Left renal cortex interstitium (tissue), 4 donors: ENCODE measurements at regions not wholly inside any gene's neighbourhood (a gene's known extent, or its start where the extent isn't known, plus 50 kb on each side); places are given as distances from the start of the nearest gene placed in this dataset.

Experiments
- DNase-seq, 4 donors: peaks; one replicate each; pipeline ENCODE4 v3.0.0-alpha.2; 2013; ENCODE audit warnings: low read depth in 4 of 4, low spot score in 2 of 4, missing footprints in 1 of 4

DNA sequence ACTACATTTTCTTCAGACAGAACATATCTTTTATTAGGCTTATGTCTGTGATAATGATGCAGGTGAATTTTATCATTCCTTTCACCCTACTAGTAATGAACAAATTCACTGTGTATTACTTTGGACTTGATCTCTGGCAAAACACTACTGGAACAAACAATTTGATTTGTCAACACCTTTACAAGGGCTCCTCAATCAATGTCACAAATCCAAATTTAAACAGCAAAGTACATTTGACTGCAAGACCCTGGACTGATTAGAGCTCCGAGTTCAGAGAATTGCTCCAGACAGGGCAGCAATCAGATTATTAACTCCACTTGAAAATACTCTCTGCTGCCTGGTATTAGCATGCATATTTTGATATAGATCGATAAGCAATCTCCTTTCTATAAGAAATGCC, 547.6 kb upstream of the SALL1 start:
- DNase-seq = no peak

DNA sequence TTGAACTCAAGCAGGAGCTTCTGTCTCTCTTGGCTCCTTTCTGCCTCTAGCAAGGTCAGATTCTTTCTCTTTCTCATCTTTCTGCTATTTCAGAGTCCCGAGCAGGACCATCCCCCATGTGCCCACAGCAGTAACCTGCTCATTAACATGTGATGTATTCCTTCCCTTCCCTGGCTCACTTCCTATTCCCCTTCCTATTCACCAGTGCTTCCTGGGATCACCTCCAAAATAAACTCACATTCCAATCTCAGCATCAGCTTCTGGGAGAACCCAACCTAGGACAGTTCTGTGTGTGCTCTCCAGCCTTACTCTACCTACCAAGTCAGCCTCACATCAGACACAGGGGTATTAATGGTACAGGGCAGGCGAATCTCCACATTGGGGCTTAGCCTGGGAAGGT, 546.4 kb upstream of the SALL1 start:
- DNase-seq = no peak

DNA sequence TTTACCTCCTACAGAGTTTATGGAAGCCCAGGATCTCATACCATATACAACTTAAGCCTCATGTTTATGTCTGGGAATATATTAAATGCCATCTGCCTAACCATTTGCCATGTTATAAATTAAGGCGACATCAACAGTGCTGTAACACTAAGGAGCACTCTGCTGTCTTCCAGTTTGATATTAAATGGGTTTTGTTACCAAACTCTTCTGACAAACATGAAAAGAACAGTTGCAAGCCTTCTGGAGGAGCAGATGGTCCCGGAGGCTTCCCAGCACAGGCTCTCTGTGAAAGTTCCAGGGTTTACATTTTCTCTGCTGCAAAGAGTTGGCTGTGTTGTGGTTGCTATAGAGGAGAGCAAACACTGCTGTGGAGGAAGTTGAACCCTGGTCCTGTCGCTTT, 545.3 kb upstream of the SALL1 start:
- no peak for DNase-seq

DNA sequence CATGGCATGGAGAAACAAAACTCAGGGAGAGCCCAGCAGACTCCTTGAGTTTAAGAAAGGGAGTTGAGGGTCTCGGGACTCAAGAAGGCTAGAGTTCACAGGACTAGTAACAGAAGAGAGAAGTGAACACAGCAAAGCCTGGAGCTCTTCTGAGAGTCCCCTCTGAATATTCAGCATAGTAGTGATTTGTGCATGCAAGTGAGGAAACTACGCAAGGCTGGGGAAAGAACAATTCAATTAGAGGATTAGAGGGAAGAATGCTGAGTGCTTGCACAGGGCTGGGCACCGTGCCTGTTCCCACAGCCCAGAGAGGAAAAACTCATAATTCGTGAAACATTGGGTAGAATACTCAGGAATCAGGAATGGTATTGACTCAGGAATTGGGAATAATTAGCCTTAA, 540.0 kb upstream of the SALL1 start:
- no peak for DNase-seq

DNA sequence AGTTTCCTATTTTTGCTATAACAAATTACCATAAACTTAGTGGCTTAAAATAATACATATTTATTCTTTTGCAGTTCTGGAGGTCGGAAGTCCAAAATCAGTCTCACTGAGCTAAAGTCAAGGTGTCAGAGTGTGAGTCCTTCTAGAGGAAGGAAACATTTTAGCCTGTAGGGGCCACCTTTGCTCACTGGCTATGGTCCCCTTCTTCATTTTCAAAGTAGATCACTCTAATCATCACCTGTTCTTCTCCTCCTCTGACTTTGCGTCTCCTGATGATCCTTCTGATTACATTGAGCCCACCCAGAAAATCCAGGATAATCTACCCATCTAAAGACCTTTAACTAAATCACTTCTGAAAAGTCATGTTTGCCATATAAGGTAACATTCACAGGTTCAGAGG, 534.4 kb upstream of the SALL1 start:
- DNase-seq = no peak

DNA sequence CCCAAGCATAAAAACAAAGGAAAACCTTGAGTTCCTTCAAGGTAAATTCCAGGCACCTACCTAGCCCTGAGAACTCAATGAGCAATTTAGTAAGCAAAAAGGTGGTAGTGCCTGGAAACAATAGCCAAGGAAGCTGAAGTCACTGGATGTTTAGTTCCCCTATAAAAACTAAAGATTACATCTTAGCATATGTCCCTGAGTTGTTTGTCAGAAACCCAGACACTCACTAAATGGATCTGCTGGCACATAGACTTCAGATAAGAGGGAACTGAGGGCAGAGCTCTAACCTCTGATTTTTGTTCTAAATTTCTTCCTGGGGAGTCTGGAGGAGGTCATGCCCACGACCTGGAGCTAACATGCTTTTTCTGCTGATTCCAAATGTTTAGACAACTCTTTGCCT, 532.8 kb upstream of the SALL1 start:
- no peak for DNase-seq

DNA sequence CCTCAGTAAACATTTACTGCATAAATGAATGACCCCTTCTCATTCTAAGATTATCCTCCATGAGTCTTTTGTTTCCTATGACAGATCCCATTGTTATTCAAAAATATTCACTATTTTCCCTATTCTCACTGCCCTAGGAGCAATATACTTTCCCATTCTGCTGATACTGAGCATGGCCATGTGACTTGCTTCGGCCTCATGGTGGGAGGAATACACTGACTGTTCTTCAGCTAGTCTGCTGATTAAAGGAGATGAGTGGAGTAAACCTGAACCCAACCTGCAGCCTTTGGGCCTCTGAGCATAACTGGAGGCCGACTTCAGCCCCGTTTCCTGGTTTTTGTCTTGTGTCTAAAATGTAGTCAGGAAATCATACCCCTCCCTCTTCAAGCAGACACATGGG, 531.8 kb upstream of the SALL1 start:
- DNase-seq = no peak

DNA sequence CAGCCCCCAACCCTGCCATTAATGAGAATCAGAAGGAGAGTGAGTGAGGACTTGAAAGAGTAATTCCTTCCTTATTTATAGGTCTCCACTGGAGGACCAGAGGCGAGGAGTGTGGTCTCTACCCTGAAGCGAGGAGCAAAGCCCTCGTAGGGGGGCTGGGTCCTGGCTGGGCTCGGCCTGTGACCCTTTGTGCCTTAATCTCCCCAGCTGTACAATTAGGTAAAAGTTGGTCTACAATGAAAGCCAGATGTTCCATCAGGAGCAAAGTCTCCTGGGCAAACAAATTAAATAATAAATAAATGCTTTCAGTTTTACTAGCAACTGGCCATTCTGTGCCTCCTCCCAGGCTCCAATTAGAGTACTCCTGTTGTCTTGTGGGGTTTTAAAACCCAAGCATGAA, 523.5 kb upstream of the SALL1 start:
- DNase-seq = no peak

DNA sequence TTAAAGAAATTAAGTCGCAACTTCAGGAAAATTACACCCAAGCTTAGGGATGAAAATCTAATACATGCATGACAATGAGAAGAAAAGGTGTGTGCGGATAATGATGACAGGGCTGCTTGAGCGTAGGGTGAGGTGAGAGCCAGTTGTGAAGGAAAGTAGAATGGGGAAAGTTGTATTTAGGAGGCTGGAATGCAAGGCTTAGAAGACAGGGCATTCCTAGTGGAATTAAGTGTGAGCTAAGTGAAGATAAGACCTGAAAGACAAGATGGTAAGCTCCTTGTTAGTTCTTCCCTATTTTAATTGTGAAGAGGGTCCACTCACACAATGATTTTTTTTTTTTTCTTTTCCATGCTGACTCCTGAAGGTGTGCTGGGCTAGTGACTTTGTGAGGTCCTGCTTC, 519.5 kb upstream of the SALL1 start:
- no peak for DNase-seq

DNA sequence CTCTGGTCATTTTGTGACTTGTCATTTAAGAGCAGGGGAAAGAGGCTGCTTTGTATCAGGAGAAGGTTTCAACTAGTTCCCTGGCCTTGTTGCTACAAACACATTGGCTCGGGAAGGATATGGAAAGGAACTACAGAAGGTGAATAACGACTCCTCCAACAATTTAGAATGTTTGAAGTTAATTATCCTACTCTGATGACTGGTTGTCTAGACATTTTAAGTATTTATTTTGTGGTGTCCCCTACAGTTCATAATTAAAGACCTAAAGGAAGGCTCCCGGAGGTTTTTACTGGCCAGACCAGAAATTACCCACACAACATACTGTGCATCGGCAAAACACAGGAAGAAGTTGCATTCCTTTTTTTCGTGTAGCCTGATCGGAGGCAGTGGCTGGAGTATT, 515.8 kb upstream of the SALL1 start:
- DNase-seq = no peak

DNA sequence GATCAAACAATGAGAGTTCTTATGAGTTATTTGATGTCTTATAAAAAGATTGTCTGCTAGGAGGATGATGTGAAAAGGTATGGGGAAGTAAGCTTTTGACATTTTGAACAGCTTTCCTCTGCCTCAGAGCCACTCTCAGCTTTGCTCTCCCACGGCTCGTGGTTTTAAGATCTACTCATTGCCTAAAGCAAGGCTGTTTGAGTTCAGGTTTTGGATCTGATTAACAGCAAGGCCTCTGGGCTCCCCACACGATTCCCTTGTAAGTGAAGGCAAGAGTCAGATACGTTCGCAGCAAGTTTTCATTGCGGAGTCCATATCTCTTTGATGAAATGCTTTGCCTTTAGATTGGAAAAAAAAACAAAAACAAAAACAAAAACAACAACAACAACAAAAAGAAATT, 515.0 kb upstream of the SALL1 start:
- no peak for DNase-seq

DNA sequence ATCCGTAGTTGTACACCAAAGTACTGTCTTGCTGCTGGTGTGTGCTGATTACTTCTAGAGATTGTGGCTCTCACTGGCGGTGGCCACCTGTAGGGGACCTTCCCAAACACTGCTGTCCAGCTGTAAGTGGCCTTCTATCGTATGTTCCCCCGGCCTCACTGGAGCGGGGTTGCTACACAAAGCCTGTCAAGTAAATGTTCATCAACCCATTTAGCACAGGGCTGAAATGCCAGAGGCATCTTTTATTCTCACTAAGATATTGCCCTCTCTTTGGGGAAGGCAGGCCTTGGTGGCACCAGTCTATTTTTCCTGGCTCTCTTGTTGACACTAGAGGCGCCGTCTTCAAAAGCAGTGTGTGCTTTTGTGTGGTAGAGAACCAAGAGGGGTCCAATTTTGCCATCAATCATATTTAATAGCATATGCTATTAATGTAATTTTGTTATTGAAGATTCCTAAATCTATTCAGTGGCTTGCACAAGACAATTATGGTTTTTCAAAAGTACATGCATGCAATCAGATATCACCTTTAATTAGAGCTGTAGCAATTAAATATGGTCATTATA, 514.4 kb upstream of the SALL1 start:
- DNase-seq = no peak

DNA sequence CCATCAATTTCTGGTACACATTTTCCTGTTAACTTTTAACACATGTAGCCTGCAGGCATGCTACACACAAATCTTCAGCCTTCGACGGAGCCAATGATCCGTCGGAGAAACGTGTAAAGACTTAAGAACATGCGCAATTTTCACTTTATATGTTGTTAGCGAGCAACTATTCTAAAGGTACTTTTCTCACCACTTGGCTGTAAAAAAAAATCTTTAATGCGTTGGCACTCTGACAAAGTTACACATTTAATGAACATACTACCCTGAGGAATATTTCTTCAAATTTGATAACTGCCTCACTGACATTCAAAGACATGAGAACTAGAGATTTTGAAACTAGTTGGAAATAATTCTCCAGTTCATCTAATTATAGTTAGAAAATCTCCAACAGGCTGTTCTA, 507.5 kb upstream of the SALL1 start:
- no peak for DNase-seq

DNA sequence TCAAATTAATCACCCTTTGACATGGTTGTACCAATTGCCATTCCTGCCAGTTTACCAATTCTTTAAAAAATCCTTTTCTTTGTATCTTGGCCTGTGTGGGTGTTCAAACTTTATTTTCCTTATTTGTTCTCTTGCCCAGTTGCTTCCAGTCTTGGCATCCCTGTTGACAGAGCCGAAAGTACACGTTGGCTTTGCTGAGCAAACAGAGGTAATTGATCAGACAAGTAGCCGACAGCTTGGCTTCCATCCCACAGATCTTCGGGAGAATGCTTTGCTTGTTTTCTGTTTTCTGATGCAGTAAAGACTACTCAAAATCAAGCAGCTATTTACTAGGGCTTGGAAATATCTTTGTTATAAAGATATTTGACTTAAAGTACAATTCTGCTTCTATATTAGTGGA, 506.8 kb upstream of the SALL1 start:
- no peak for DNase-seq

DNA sequence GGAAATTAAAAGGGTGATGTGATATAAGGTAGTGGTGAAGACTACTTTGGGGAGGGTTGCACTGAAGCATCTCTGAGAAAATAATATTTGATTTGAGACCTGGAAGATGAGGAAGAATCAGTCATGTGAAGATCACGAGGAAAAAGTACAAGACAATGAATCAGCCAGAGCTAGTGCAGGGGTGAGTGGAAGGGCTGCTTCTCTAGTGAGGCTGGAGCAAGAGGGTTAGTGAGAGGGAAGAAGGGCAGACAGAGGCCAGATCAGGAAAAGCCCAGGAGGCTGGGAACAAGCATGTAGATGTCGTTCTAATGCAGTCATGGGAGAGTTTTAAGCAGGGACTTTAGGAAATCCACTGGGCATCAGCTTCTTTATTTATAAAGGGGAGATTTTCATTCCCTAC, 504.2 kb upstream of the SALL1 start:
- DNase-seq = no peak

DNA sequence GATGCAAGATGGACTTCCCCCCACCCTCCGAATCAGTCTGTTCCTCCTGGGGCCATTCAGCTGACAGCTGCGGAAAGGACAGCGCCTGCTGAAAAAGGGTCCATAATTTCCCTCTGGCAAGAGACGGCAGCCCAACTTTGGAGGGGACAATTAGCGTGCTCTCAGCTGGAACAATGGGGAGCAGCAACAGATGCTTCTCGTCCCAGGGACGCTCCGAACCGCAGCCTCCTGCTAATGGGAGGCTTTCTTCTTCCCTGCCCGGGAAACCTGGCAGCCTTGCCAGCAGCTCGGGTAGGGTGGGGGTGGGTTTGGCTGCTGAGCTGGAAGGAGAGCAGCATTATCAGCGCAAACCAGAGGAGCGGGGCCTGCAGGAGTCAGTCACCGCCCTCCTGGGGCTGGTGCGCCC, 500.0 kb upstream of the SALL1 start:
- no peak for DNase-seq

DNA sequence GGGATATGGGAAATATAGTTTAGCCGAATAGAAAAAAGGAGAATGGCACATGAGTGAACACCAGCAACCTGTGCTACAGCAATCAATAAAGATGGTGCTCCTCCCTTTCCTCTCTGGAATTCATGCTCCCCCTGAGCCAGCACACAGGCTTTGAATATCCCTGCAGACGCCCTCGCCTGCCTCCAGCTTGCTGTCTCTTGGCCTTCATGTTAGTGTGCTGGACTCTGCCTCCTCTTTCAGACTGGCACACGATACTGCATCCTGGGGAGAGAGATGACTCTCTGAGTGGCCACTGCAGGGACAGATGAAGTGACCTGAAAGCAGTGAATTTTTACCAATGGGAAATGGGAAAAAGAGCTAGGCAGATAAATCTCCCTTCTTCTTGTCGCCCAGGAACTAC, 498.6 kb upstream of the SALL1 start:
- DNase-seq = no peak

DNA sequence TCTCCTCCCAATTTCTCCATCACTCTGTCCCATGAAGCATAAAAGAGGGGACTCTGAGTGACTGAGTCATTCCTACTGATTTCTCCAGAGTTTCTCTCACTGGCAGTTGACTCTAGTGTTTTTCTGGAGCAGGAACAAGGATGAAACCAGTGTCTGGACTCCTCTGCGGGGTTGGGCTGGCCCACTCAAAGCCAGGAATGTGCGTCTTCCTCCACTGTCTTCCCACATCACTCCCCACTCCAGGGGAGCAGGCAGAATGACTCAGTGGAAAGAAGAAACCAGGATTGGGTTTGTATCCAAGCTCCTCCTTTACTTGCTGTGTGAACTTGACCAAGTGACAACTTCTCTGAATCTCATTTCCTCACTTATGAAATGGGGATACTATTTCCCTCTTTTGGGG, 497.5 kb upstream of the SALL1 start:
- no peak for DNase-seq

DNA sequence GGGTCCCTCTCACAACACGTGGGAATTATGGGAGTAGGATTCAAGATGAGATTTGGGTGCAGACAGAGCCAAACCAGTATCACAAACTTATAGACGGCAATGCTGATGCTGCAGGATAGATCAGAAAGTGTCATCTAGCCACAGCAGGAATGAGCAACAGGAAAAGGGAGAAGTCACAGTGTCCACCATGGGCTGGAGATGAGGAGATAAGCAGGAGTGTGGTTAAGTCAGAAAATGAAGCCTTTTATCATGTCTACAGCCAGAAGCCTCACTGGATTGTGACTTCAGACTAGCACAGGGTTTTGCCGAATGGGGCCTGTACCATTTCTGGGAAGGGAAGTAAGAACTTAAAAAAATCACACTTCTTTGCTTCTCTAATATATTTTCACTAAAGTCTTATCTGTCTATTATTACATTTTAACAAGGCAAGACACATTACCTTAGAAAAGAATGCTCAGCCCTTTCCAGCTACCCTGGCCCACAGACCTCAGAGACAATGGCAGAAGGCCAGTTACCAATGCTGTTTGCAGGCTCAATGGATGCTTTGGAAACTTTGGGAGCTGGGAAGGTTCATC, 490.2 kb upstream of the SALL1 start:
- DNase-seq = no peak

DNA sequence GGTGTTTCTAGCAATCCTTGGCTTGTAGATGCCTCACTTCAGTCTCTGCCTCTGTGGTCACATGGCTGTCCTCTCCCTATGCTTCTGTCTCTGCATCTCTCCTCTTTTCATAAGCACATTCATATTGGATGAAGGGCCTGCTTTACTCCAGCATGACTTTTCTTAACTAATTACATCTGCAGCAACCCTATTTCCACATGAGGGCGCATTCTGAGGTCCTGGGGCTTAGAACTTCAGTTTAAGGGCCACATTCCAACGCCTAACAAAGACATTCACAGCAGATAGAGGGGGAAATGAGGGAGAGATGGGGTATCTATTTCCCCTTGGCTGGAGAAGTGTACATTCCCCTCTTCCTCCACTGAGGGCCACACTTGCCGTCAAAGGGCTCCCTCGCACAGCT, 489.1 kb upstream of the SALL1 start:
- DNase-seq = no peak

DNA sequence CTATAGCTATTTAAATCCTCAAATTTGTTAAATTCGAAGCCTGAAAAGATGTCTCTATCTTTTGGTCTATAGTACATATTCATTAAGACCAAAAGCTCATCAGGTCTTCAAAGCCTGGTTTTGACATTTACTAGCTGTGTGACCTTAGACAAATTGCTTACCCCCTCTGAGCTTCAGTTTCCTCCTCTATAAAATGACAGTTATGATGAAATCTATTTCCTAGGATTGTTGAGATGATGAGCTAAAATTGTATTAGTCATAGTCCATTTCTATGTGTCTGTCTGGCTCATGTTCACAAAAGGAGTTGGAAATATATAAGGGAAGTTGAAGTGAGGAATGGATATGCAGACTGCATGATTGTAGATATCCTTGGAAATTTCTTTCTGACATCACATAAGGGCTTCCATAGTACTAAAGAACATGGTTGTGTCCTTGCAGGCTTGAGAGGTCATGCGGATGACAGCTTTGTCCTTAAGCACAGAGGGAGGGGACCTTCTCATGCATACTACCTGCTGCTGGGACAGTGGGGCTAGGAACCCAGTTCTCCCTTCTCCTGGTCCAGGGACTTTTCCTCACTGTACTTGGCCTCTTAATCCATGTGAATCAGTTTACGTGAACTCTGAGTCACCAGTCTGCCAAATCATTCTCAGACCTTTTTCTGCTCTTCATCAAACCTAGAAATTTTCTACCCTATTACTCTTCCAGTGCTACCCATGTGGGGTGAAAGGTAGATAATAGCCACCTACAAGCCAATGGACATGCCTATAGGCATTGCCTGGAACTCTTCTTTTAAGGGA, 487.5 kb upstream of the SALL1 start:
- DNase-seq = no peak

DNA sequence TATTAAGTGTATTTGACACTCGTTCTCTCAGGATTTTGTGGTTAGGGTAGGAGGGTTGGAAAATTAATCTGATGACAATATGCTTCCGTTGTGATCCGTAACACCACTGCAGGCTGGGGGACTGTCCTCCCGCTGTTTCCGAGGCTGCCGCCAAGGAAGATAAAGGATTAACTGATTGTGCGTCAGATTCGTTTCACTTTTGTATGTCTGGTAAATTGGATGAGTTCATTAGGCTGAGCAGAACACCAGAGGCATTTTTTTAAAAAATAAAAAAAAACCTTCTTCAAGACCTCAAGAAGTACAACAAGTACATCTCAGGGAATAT, 486.7 kb upstream of the SALL1 start:
- no peak for DNase-seq
